ENCODE measurements at regions not wholly inside any gene's neighbourhood (a gene's known extent, or its start where the extent isn't known, plus 50 kb on each side); places are given as distances from the start of the nearest gene placed in this dataset.
"Not testable (repeated sequence)": the region's sequence is repeated elsewhere in the genome, so short reads cannot be mapped to it uniquely, and the experiment has no call there.

DNA sequence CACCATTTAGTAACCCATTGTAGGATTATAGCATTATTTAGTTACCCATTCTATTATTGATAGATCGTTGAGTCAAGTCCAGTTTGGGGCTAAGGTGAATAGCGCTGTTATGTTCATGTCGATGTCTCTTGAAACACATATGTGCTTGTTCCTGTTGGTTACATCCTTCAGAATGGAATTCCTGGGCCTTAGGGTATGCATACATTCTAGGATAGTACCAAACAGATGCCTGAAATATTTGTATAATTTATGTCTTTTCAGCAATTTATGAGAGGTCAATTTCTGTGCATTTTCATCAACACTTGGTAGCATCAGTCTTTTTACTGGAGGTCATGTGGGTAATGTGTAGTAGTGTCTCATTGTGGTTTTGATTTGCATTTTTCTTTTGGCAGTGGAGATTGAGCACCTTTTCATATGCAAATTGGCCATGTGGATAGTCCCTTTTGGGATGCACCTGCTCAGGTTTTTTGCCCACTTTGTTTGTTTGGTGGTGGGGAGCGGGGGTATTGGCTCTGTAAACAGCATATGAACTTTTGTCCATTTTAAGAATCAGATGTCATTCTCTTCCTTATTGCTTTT lies 104.2 kb downstream of the CDRT15L2 start:
- TF ChIP-seq, protein P1, sequence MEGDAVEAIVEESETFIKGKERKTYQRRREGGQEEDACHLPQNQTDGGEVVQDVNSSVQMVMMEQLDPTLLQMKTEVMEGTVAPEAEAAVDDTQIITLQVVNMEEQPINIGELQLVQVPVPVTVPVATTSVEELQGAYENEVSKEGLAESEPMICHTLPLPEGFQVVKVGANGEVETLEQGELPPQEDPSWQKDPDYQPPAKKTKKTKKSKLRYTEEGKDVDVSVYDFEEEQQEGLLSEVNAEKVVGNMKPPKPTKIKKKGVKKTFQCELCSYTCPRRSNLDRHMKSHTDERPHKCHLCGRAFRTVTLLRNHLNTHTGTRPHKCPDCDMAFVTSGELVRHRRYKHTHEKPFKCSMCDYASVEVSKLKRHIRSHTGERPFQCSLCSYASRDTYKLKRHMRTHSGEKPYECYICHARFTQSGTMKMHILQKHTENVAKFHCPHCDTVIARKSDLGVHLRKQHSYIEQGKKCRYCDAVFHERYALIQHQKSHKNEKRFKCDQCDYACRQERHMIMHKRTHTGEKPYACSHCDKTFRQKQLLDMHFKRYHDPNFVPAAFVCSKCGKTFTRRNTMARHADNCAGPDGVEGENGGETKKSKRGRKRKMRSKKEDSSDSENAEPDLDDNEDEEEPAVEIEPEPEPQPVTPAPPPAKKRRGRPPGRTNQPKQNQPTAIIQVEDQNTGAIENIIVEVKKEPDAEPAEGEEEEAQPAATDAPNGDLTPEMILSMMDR (IDR thresholded peaks at IDR 0.05; ENCODE audit: poor library complexity), result not testable (repeated sequence)
- TF ChIP-seq EZH2 (IDR thresholded peaks at IDR 0.05; ENCODE audit: borderline replicate concordance), result not testable (repeated sequence)

Measured in hepatocyte (in vitro differentiated cells).